ENCODE measurements at regions not wholly inside any gene's neighbourhood (a gene's known extent, or its start where the extent isn't known, plus 50 kb on each side); places are given as distances from the start of the nearest gene placed in this dataset.

GRCh38 chr5:3789519-3790193 is 194.0 kb downstream of the IRX1 start:
- TF ChIP-seq EZH2 (optimal IDR thresholded peaks at IDR 0.05; ENCODE audit: low read depth, low read length) = no peak
- no peaks in the 10 kb centered on the region for H3K9me3 ChIP-seq (replicated peaks; ENCODE audit: insufficient read depth, low read length)
- no peaks in the 10 kb centered on the region for H3K36me3 ChIP-seq (replicated peaks; ENCODE audit: insufficient read depth, low read length)
- H3K4me1 ChIP-seq (ENCODE audit: low read length) = no peaks in the 10 kb centered on the region
- H3K27me3 ChIP-seq (replicated peaks; ENCODE audit: insufficient read depth, low read length) = no peaks in the 10 kb centered on the region
- no peaks in the 10 kb centered on the region for H3F3A ChIP-seq (ENCODE audit: insufficient read depth, low read length)
- no peak overlapping the region for H3K27ac ChIP-seq (ENCODE audit: low read length)
- no peak overlapping the region for H2AFZ ChIP-seq (ENCODE audit: low read length)
- H3K4me2 ChIP-seq (ENCODE audit: low read depth, low read length) = no peak overlapping the region
- no peaks in the 10 kb centered on the region for H3K9me2 ChIP-seq (replicated peaks; ENCODE audit: insufficient read depth, low read length)
- H3K79me2 ChIP-seq (ENCODE audit: low read length) = no peaks in the 10 kb centered on the region
- H3K9ac ChIP-seq (ENCODE audit: low read length) = no peak overlapping the region
- no peak overlapping the region for H3K4me3 ChIP-seq (ENCODE audit: low read length)
- no peak for DNase-seq
- no peaks in the 10 kb centered on the region for H4K20me1 ChIP-seq (ENCODE audit: insufficient read depth, low read length)

GRCh38 chr5:3793162-3793561 is 197.5 kb downstream of the IRX1 start:
- H2AFZ ChIP-seq (ENCODE audit: low read length) = no peak overlapping the region
- H3K36me3 ChIP-seq (replicated peaks; ENCODE audit: insufficient read depth, low read length) = no peaks in the 10 kb centered on the region
- H3K27ac ChIP-seq (ENCODE audit: low read length) = no peak overlapping the region
- H3K9ac ChIP-seq (ENCODE audit: low read length) = no peak overlapping the region
- H3F3A ChIP-seq (ENCODE audit: insufficient read depth, low read length) = no peaks in the 10 kb centered on the region
- H4K20me1 ChIP-seq (ENCODE audit: insufficient read depth, low read length) = no peaks in the 10 kb centered on the region
- TF ChIP-seq CTCF (IDR thresholded peaks at IDR 0.05; ENCODE audit: low read length) (no peak), EZH2phosphoT487 (IDR thresholded peaks at IDR 0.05; ENCODE audit: low read length) (no peak), EZH2 (optimal IDR thresholded peaks at IDR 0.05; ENCODE audit: low read depth, low read length) (no peak)
- no peak overlapping the region for H3K4me2 ChIP-seq (ENCODE audit: low read depth, low read length)
- H3K9me3 ChIP-seq (replicated peaks; ENCODE audit: insufficient read depth, low read length) = no peaks in the 10 kb centered on the region
- DNase-seq = no peak
- H3K79me2 ChIP-seq (ENCODE audit: low read length) = no peaks in the 10 kb centered on the region
- no peaks in the 10 kb centered on the region for H3K4me1 ChIP-seq (ENCODE audit: low read length)
- H3K27me3 ChIP-seq (replicated peaks; ENCODE audit: insufficient read depth, low read length) = no peaks in the 10 kb centered on the region
- no peak overlapping the region for H3K4me3 ChIP-seq (ENCODE audit: low read length)
- no peaks in the 10 kb centered on the region for H3K9me2 ChIP-seq (replicated peaks; ENCODE audit: insufficient read depth, low read length)

GRCh38 chr5:3794611-3795010 is 199.0 kb downstream of the IRX1 start:
- TF ChIP-seq CTCF (IDR thresholded peaks at IDR 0.05; ENCODE audit: low read length) (no peak), EZH2phosphoT487 (IDR thresholded peaks at IDR 0.05; ENCODE audit: low read length) (no peak), EZH2 (optimal IDR thresholded peaks at IDR 0.05; ENCODE audit: low read depth, low read length) (no peak)

GRCh38 chr5:3796736-3797135 is 201.1 kb downstream of the IRX1 start:
- no peak overlapping the region for H2AFZ ChIP-seq (ENCODE audit: low read length)
- no peak overlapping the region for H3K27ac ChIP-seq (ENCODE audit: low read length)
- H3K4me3 ChIP-seq (ENCODE audit: low read length) = no peak overlapping the region
- H3K4me1 ChIP-seq (ENCODE audit: low read length) = no peaks in the 10 kb centered on the region
- no peaks in the 10 kb centered on the region for H3F3A ChIP-seq (ENCODE audit: insufficient read depth, low read length)
- no peaks in the 10 kb centered on the region for H3K79me2 ChIP-seq (ENCODE audit: low read length)
- no peak for DNase-seq
- H4K20me1 ChIP-seq (ENCODE audit: insufficient read depth, low read length) = no peaks in the 10 kb centered on the region
- no peak overlapping the region for H3K9ac ChIP-seq (ENCODE audit: low read length)
- TF ChIP-seq EZH2phosphoT487 (IDR thresholded peaks at IDR 0.05; ENCODE audit: low read length) (no peak), EZH2 (optimal IDR thresholded peaks at IDR 0.05; ENCODE audit: low read depth, low read length) (no peak), CTCF (IDR thresholded peaks at IDR 0.05; ENCODE audit: low read length) (no peak)
- H3K9me3 ChIP-seq (replicated peaks; ENCODE audit: insufficient read depth, low read length) = no peaks in the 10 kb centered on the region
- H3K36me3 ChIP-seq (replicated peaks; ENCODE audit: insufficient read depth, low read length) = no peaks in the 10 kb centered on the region
- no peaks in the 10 kb centered on the region for H3K27me3 ChIP-seq (replicated peaks; ENCODE audit: insufficient read depth, low read length)
- H3K4me2 ChIP-seq (ENCODE audit: low read depth, low read length) = no peak overlapping the region
- H3K9me2 ChIP-seq (replicated peaks; ENCODE audit: insufficient read depth, low read length) = no peaks in the 10 kb centered on the region

More at GRCh38 chr5:3794611-3795010, 199.0 kb downstream of the IRX1 start:
- Histone ChIP-seq H2AFZ (ENCODE audit: low read length) (no peak overlapping the region), H3K4me1 (ENCODE audit: low read length) (no peaks in the 10 kb centered on the region), H3F3A (ENCODE audit: insufficient read depth, low read length) (no peaks in the 10 kb centered on the region), H3K4me3 (ENCODE audit: low read length) (no peak overlapping the region), H3K9me2 (replicated peaks; ENCODE audit: insufficient read depth, low read length) (no peaks in the 10 kb centered on the region), H4K20me1 (ENCODE audit: insufficient read depth, low read length) (no peaks in the 10 kb centered on the region), H3K36me3 (replicated peaks; ENCODE audit: insufficient read depth, low read length) (no peaks in the 10 kb centered on the region), H3K79me2 (ENCODE audit: low read length) (no peaks in the 10 kb centered on the region), H3K27me3 (replicated peaks; ENCODE audit: insufficient read depth, low read length) (no peaks in the 10 kb centered on the region), H3K27ac (ENCODE audit: low read length) (no peak overlapping the region), H3K9ac (ENCODE audit: low read length) (no peak overlapping the region), H3K9me3 (replicated peaks; ENCODE audit: insufficient read depth, low read length) (no peaks in the 10 kb centered on the region), H3K4me2 (ENCODE audit: low read depth, low read length) (no peak overlapping the region)
- no peak for DNase-seq

Data from MM.1S (cell line).